ENCODE measurements at regions not wholly inside any gene's neighbourhood (a gene's known extent, or its start where the extent isn't known, plus 50 kb on each side); places are given as distances from the start of the nearest gene placed in this dataset.

DNA sequence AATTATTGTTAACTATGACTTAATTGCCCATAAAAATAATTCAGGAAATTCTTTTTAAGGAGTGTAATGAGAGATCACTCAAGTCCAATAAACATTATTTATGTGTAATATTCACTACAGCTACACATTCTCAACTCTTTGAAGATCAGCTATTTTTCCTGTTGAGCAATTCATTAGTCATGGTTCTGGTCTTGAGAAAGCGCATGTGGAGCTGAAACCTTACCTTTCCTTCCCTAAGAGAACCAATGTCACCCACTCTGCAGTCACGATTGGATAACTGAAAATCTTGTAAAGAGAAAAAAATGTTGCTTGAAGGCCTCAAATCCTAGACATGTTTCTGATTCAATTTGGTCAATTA lies 736.9 kb upstream of the MARCKS start:
- ATAC-seq (peak; percentile 69 to 70; a peak in 4 of 6 replicates), DNase-seq (ENCODE audit: low read depth in 1 of 2, low spot score in 1 of 2) (peak in 1 of 2 experiments; percentile 70), FAIRE-seq (no peak)
- H3K9me3 ChIP-seq: peaks cover 5% of the 10 kb centered on the region; the same call in 1 of the 3 replicates
- 10% methylated on average over 2 of the region's 2 CpGs for WGBS (ENCODE audit: missing lambda C conversion rate)
- POLR2A ChIA-PET: interaction anchor here (1.6 kb wide), 1 partner anchor 739 kb away, joined by 14 read pairs; no protein-coding TSS in a partner anchor
- peak overlapping the region; percentile 69 to 87 for H3K27ac ChIP-seq
- peaks cover 36% of the 10 kb centered on the region for H3K4me1 ChIP-seq
- peak overlapping the region; percentile 42 for H3K4me2 ChIP-seq
- TF ChIP-seq BCL3 (IDR thresholded peaks at IDR 0.05) (0 out of 3 replicates have a peak, but pooled peaks have one; percentile 40), PHF8 (IDR thresholded peaks at IDR 0.05; ENCODE audit: borderline replicate concordance, low read depth) (no peak), RAD21 (conservative IDR thresholded peaks at IDR 0.05 in 1 of 2, IDR thresholded peaks at IDR 0.05 in 1 of 2) (peak in 1 of 2 experiments; percentile 29; a peak in 1 of 5 replicates), GATA3 (IDR thresholded peaks at IDR 0.05; ENCODE audit: borderline replicate concordance) (peak; percentile 63; the same call in 1 of the 2 replicates), HES2 (IDR thresholded peaks at IDR 0.05) (no peak), RFX5 (IDR thresholded peaks at IDR 0.05) (no peak), BHLHE40 (IDR thresholded peaks at IDR 0.05; ENCODE audit: low read depth, low read length) (no peak), JUN (IDR thresholded peaks at IDR 0.05) (0 out of 5 replicates have a peak, but pooled peaks of 1 of the 2 experiments have one; percentile 42), ZC3H11A (IDR thresholded peaks at IDR 0.05) (no peak), POLR2AphosphoS2 (conservative IDR thresholded peaks at IDR 0.05; ENCODE audit: low read length) (no peak), JUNB (IDR thresholded peaks at IDR 0.05) (peak; percentile 74), EP300 (IDR thresholded peaks at IDR 0.05) (peak; percentile 18 to 66; a peak in 3 of 5 replicates), HEYL (CRISPR knock-in tag; IDR thresholded peaks at IDR 0.05) (no peak), CEBPB (IDR thresholded peaks at IDR 0.05) (peak; percentile 81 to 91), NFE2L2 (conservative IDR thresholded peaks at IDR 0.05; ENCODE audit: low read length) (no peak), E2F6 (IDR thresholded peaks at IDR 0.05; ENCODE audit: borderline replicate concordance, low read depth) (no peak), FOSL2 (IDR thresholded peaks at IDR 0.05) (peak; percentile 37; the same call in 1 of the 2 replicates), FOSL2 (CRISPR knock-in tag; IDR thresholded peaks at IDR 0.05) (peak; percentile 59)
- TF ChIP-seq, protein P1, sequence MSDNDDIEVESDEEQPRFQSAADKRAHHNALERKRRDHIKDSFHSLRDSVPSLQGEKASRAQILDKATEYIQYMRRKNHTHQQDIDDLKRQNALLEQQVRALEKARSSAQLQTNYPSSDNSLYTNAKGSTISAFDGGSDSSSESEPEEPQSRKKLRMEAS (IDR thresholded peaks at IDR 0.05): peak; percentile 53; the same call in 1 of the 2 replicates
- TF ChIP-seq, protein P2, sequence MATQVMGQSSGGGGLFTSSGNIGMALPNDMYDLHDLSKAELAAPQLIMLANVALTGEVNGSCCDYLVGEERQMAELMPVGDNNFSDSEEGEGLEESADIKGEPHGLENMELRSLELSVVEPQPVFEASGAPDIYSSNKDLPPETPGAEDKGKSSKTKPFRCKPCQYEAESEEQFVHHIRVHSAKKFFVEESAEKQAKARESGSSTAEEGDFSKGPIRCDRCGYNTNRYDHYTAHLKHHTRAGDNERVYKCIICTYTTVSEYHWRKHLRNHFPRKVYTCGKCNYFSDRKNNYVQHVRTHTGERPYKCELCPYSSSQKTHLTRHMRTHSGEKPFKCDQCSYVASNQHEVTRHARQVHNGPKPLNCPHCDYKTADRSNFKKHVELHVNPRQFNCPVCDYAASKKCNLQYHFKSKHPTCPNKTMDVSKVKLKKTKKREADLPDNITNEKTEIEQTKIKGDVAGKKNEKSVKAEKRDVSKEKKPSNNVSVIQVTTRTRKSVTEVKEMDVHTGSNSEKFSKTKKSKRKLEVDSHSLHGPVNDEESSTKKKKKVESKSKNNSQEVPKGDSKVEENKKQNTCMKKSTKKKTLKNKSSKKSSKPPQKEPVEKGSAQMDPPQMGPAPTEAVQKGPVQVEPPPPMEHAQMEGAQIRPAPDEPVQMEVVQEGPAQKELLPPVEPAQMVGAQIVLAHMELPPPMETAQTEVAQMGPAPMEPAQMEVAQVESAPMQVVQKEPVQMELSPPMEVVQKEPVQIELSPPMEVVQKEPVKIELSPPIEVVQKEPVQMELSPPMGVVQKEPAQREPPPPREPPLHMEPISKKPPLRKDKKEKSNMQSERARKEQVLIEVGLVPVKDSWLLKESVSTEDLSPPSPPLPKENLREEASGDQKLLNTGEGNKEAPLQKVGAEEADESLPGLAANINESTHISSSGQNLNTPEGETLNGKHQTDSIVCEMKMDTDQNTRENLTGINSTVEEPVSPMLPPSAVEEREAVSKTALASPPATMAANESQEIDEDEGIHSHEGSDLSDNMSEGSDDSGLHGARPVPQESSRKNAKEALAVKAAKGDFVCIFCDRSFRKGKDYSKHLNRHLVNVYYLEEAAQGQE (IDR thresholded peaks at IDR 0.05): no peak
- TF ChIP-seq, protein P3, sequence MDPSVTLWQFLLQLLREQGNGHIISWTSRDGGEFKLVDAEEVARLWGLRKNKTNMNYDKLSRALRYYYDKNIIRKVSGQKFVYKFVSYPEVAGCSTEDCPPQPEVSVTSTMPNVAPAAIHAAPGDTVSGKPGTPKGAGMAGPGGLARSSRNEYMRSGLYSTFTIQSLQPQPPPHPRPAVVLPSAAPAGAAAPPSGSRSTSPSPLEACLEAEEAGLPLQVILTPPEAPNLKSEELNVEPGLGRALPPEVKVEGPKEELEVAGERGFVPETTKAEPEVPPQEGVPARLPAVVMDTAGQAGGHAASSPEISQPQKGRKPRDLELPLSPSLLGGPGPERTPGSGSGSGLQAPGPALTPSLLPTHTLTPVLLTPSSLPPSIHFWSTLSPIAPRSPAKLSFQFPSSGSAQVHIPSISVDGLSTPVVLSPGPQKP (IDR thresholded peaks at IDR 0.05; ENCODE audit: low read depth, low read length): no peak
- CTCF ChIA-PET: interaction anchor here (1.0 to 1.9 kb wide), 2 partner anchors 232 to 739 kb away, joined by 3 to 5 read pairs; no protein-coding TSS in a partner anchor
- no peak overlapping the region for H3K4me3 ChIP-seq

Data from A549 (cell line).